ENCODE measurements at regions not wholly inside any gene's neighbourhood (a gene's known extent, or its start where the extent isn't known, plus 50 kb on each side); places are given as distances from the start of the nearest gene placed in this dataset.

DNA sequence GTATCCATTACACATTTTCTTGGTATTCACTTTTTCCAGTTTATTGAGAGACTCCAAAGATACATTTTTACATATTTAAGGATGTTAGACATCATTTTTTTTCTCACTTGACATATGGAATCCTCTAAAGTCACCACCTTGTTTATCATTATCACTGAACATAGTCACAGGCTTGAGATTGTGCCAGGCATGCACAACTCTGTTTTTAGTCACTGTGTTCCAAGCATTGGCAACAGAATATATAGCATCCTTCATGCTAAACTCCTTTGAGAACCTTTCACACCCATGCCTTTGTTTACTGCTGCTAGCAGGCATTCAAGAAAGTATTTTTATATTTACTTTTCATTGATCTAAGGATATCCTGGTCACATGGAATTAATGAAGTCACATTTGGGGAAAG, 668.6 kb upstream of the ARRDC3 start:
- Histone ChIP-seq H3K27me3 (ENCODE audit: insufficient read depth, low read depth, low read length) (no peaks in the 10 kb centered on the region), H3F3A (ENCODE audit: insufficient read depth, low read length, poor library complexity, severe bottlenecking) (no peaks in the 10 kb centered on the region), H3K4me3 (ENCODE audit: low read length) (no peak overlapping the region), H4K20me1 (ENCODE audit: insufficient read depth) (no peaks in the 10 kb centered on the region), H3K27ac (ENCODE audit: low read length) (no peak overlapping the region), H3K36me3 (ENCODE audit: insufficient read depth, low read length) (no peaks in the 10 kb centered on the region), H3K4me2 (ENCODE audit: low read length) (no peak overlapping the region), H3K9ac (ENCODE audit: low read length) (no peak overlapping the region), H3K79me2 (replicated peaks; ENCODE audit: insufficient read depth, low read length) (no peaks in the 10 kb centered on the region), H2AFZ (ENCODE audit: low read depth, low read length) (no peak overlapping the region), H3K9me3 (ENCODE audit: low read length) (peaks cover 5% of the 10 kb centered on the region), H3K9me2 (ENCODE audit: insufficient read depth, low read length) (no peaks in the 10 kb centered on the region)
- TF ChIP-seq EZH2 (IDR thresholded peaks at IDR 0.05; ENCODE audit: borderline replicate concordance, insufficient read depth, low read length, poor library complexity, severe bottlenecking) (no peak), EP300 (conservative IDR thresholded peaks at IDR 0.05; ENCODE audit: poor library complexity, severe bottlenecking) (no peak)

DNA sequence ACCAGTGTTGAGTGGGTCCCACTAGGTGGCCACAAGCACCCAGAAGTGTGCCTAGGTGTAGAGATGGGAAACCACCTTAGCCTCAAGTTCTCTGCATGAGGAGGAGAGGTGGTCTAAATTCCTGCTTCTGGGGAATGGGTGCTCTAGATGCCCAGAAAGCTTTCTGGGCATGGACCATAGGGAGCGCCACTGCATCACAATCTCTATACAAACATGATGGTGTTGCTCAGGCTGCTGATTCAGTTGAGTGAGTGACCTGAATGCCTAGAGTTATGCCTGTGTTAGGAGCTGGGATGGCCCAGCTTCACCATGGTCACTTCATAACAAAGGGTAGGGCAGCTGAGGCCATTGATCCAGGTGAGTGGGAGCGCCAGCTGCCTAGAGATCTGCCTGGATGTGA, 667.9 kb upstream of the ARRDC3 start:
- Histone ChIP-seq H3K79me2 (replicated peaks; ENCODE audit: insufficient read depth, low read length) (no peaks in the 10 kb centered on the region), H3K9me2 (ENCODE audit: insufficient read depth, low read length) (no peaks in the 10 kb centered on the region), H3K27me3 (ENCODE audit: insufficient read depth, low read depth, low read length) (no peaks in the 10 kb centered on the region), H3K36me3 (ENCODE audit: insufficient read depth, low read length) (no peaks in the 10 kb centered on the region), H2AFZ (ENCODE audit: low read depth, low read length) (no peak overlapping the region), H3K4me3 (ENCODE audit: low read length) (no peak overlapping the region), H3K9me3 (ENCODE audit: low read length) (peaks cover 5% of the 10 kb centered on the region), H3K27ac (ENCODE audit: low read length) (no peak overlapping the region), H4K20me1 (ENCODE audit: insufficient read depth) (no peaks in the 10 kb centered on the region), H3K9ac (ENCODE audit: low read length) (no peak overlapping the region), H3F3A (ENCODE audit: insufficient read depth, low read length, poor library complexity, severe bottlenecking) (no peaks in the 10 kb centered on the region), H3K4me2 (ENCODE audit: low read length) (no peak overlapping the region)
- TF ChIP-seq TAF1 (IDR thresholded peaks at IDR 0.05; ENCODE audit: low read depth) (no peak), EP300 (conservative IDR thresholded peaks at IDR 0.05; ENCODE audit: poor library complexity, severe bottlenecking) (no peak)
- TF ChIP-seq, protein P1, sequence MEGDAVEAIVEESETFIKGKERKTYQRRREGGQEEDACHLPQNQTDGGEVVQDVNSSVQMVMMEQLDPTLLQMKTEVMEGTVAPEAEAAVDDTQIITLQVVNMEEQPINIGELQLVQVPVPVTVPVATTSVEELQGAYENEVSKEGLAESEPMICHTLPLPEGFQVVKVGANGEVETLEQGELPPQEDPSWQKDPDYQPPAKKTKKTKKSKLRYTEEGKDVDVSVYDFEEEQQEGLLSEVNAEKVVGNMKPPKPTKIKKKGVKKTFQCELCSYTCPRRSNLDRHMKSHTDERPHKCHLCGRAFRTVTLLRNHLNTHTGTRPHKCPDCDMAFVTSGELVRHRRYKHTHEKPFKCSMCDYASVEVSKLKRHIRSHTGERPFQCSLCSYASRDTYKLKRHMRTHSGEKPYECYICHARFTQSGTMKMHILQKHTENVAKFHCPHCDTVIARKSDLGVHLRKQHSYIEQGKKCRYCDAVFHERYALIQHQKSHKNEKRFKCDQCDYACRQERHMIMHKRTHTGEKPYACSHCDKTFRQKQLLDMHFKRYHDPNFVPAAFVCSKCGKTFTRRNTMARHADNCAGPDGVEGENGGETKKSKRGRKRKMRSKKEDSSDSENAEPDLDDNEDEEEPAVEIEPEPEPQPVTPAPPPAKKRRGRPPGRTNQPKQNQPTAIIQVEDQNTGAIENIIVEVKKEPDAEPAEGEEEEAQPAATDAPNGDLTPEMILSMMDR (IDR thresholded peaks at IDR 0.05; ENCODE audit: poor library complexity, severe bottlenecking) = no peak
- TF ChIP-seq, protein P2, sequence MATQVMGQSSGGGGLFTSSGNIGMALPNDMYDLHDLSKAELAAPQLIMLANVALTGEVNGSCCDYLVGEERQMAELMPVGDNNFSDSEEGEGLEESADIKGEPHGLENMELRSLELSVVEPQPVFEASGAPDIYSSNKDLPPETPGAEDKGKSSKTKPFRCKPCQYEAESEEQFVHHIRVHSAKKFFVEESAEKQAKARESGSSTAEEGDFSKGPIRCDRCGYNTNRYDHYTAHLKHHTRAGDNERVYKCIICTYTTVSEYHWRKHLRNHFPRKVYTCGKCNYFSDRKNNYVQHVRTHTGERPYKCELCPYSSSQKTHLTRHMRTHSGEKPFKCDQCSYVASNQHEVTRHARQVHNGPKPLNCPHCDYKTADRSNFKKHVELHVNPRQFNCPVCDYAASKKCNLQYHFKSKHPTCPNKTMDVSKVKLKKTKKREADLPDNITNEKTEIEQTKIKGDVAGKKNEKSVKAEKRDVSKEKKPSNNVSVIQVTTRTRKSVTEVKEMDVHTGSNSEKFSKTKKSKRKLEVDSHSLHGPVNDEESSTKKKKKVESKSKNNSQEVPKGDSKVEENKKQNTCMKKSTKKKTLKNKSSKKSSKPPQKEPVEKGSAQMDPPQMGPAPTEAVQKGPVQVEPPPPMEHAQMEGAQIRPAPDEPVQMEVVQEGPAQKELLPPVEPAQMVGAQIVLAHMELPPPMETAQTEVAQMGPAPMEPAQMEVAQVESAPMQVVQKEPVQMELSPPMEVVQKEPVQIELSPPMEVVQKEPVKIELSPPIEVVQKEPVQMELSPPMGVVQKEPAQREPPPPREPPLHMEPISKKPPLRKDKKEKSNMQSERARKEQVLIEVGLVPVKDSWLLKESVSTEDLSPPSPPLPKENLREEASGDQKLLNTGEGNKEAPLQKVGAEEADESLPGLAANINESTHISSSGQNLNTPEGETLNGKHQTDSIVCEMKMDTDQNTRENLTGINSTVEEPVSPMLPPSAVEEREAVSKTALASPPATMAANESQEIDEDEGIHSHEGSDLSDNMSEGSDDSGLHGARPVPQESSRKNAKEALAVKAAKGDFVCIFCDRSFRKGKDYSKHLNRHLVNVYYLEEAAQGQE (IDR thresholded peaks at IDR 0.05; ENCODE audit: borderline replicate concordance) = no peak

DNA sequence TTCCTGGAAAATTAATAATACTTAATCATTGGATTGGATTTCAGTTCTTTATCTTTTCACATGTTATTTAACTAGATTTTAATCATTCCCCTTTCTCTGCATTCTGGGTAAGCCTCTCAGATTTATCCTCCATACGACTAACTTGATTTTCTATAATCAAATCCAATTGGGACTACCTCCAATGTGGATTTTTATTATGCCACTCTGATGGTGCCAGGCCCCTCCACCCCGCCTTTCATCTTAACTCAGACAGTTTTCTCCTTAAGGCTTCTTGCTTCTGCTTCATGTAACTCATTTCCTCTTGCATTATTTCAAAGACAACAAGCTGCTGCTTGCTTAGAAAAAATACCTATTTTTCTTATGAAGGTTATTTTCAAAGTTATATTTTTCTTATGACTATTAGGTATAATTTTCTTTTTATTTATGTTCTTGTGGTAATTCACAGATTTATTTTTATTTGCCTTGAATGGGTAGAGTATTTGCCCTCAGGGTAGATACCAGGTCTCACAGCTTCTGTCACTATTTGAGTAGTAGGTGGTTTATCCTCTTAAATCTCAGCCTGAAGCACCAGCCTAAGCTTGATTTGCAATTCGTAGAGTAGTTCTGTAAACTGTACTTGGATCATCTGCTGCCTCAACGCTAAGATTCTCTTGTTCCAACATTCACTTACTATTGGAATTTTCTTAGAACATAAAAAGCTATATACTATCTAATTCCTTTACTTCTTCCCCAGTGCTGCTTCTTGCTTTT, 659.0 kb upstream of the ARRDC3 start:
- H4K20me1 ChIP-seq (ENCODE audit: insufficient read depth) = no peaks in the 10 kb centered on the region
- no peaks in the 10 kb centered on the region for H3K9me2 ChIP-seq (ENCODE audit: insufficient read depth, low read length)
- no peaks in the 10 kb centered on the region for H3K9me3 ChIP-seq (ENCODE audit: low read length)
- no peak for TF ChIP-seq EZH2 (IDR thresholded peaks at IDR 0.05; ENCODE audit: borderline replicate concordance, insufficient read depth, low read length, poor library complexity, severe bottlenecking)
- TF ChIP-seq TAF1 (IDR thresholded peaks at IDR 0.05; ENCODE audit: low read depth) = no peak
- TF ChIP-seq MXI1 (conservative IDR thresholded peaks at IDR 0.05; ENCODE audit: poor library complexity, severe bottlenecking) = no peak
- TF ChIP-seq, protein P1 (IDR thresholded peaks at IDR 0.05; ENCODE audit: poor library complexity, severe bottlenecking) = no peak
- no peak for TF ChIP-seq RAD21 (conservative IDR thresholded peaks at IDR 0.05)
- no peak for TF ChIP-seq SMC3 (conservative IDR thresholded peaks at IDR 0.05; ENCODE audit: poor library complexity)
- TF ChIP-seq POLR2AphosphoS5 (IDR thresholded peaks at IDR 0.05) = no peak
- no peak for TF ChIP-seq EP300 (conservative IDR thresholded peaks at IDR 0.05; ENCODE audit: poor library complexity, severe bottlenecking)
- TF ChIP-seq, protein P2 (IDR thresholded peaks at IDR 0.05; ENCODE audit: borderline replicate concordance) = no peak
- H3K27ac ChIP-seq (ENCODE audit: low read length) = no peak overlapping the region
- H3K9ac ChIP-seq (ENCODE audit: low read length) = no peak overlapping the region
- no peak overlapping the region for H3K4me2 ChIP-seq (ENCODE audit: low read length)
- no peaks in the 10 kb centered on the region for H3K27me3 ChIP-seq (ENCODE audit: insufficient read depth, low read depth, low read length)
- H3K4me3 ChIP-seq (ENCODE audit: low read length) = no peak overlapping the region
- no peak overlapping the region for H2AFZ ChIP-seq (ENCODE audit: low read depth, low read length)
- H3K36me3 ChIP-seq (ENCODE audit: insufficient read depth, low read length) = no peaks in the 10 kb centered on the region
- no peaks in the 10 kb centered on the region for H3K79me2 ChIP-seq (replicated peaks; ENCODE audit: insufficient read depth, low read length)
- no peaks in the 10 kb centered on the region for H3F3A ChIP-seq (ENCODE audit: insufficient read depth, low read length, poor library complexity, severe bottlenecking)
